ENCODE measurements at regions not wholly inside any gene's neighbourhood (a gene's known extent, or its start where the extent isn't known, plus 50 kb on each side); places are given as distances from the start of the nearest gene placed in this dataset.

- TF ChIP-seq CTCF (IDR thresholded peaks at IDR 0.05) (no peak), POLR2A (IDR thresholded peaks at IDR 0.05) (no peak)
Measured at GRCh38 chr17:33522623-33523022, 229.5 kb upstream of the ASIC2 start.

Measured in Peyer's patch (tissue), 4 donors.